T-cell (primary cell): ENCODE measurements at regions not wholly inside any gene's neighbourhood (a gene's known extent, or its start where the extent isn't known, plus 50 kb on each side); places are given as distances from the start of the nearest gene placed in this dataset.

Experiments
- ATAC-seq, 4 experiments: fragments of 200-7000 bp in 3 of 4; fragments of 150-1000 bp in 1 of 4; cut with Tn5 transposase; replicated peaks in 1 of 4; 1 replicate in 3 of 4; 2 replicates in 1 of 4; pipeline ENCODE4 v1.10.0; 2021; ENCODE audit warnings: moderate library complexity in 3 of 4, mild to moderate bottlenecking in 2 of 4, moderate number of reproducible peaks in 1 of 4
- CTCF ChIA-PET, 2 donors: fragments of 300-600 bp; sonication (Branson Sonifier 250); formaldehyde crosslinking; loops; one replicate each; lab custom pipeline; 2022; ENCODE audit warnings: antibody characterized with exemption in 2 of 2; lab: Charles Lee
- POLR2A ChIA-PET, 2 donors: fragments of 300-600 bp; sonication (Branson Sonifier 250); formaldehyde crosslinking; loops; one replicate each; lab custom pipeline; 2022; ENCODE audit warnings: antibody characterized with exemption in 2 of 2; lab: Charles Lee
- DNase-seq, 35 experiments: peaks; one replicate each; pipeline versions ENCODE4 v3.0.0 to v3.0.0-alpha.2; 2013 to 2023
- H3K27ac ChIP-seq: one replicate; pipeline ENCODE4 v1.5.1; 2013; ENCODE audit warnings: low read length
- H3K27me3 ChIP-seq, 2 experiments: replicated peaks in 1 of 2; 1 replicate in 1 of 2; 2 replicates in 1 of 2; pipeline versions ENCODE4 v1.6.1 to v1.7.0; 2013; ENCODE audit warnings: low read length in 1 of 2, mixed read lengths in 1 of 2; ENCODE audit not compliant: control insufficient read depth in 2 of 2, insufficient read depth in 2 of 2; ENCODE audit errors: extremely low read depth in 1 of 2
- H3K36me3 ChIP-seq, 2 donors: 1 replicate in 1 of 2; 2 replicates in 1 of 2; pipeline versions ENCODE4 v1.6.1 to v1.7.0; 2013; ENCODE audit warnings: low read length in 1 of 2; ENCODE audit not compliant: control insufficient read depth in 2 of 2, insufficient read depth in 1 of 2; ENCODE audit errors: extremely low read depth in 1 of 2
- H3K4me1 ChIP-seq, 2 experiments: 1 replicate in 1 of 2; 2 replicates in 1 of 2; pipeline versions ENCODE4 v1.6.1 to v1.7.0; 2013; ENCODE audit warnings: low read length in 2 of 2, mixed read lengths in 1 of 2; ENCODE audit not compliant: insufficient read depth in 2 of 2, control insufficient read depth in 1 of 2; ENCODE audit errors: extremely low read depth in 1 of 2
- H3K4me3 ChIP-seq, 2 donors: 1 replicate in 1 of 2; 2 replicates in 1 of 2; pipeline versions ENCODE4 v1.5.1 to v1.7.0; 2013; ENCODE audit warnings: mild to moderate bottlenecking in 2 of 2, low read length in 1 of 2, moderate library complexity in 1 of 2; ENCODE audit not compliant: control insufficient read depth in 1 of 2; ENCODE audit errors: extremely low read depth in 1 of 2
- H3K9me3 ChIP-seq: 2 replicates; pipeline ENCODE4 v1.7.0; 2013
- H3K27ac Mint-ChIP-seq, 2 donors: one replicate each; pipeline ENCODE4 v1.8.0; 2020 to 2021; ENCODE audit warnings: mild to moderate bottlenecking in 2 of 2, mixed read lengths in 2 of 2
- H3K27me3 Mint-ChIP-seq, 2 donors: one replicate each; pipeline ENCODE4 v1.8.0; 2021 to 2022; ENCODE audit warnings: mixed read lengths in 2 of 2
- H3K36me3 Mint-ChIP-seq: one replicate; pipeline ENCODE4 v1.8.0; 2021; ENCODE audit warnings: mixed read lengths
- H3K4me1 Mint-ChIP-seq, 3 donors: one replicate each; pipeline ENCODE4 v1.8.0; 2020 to 2022; ENCODE audit warnings: mixed read lengths in 3 of 3, mild to moderate bottlenecking in 1 of 3
- H3K4me3 Mint-ChIP-seq, 3 donors: one replicate each; pipeline ENCODE4 v1.8.0; 2020 to 2022; ENCODE audit warnings: mild to moderate bottlenecking in 3 of 3, mixed read lengths in 3 of 3, moderate library complexity in 3 of 3
- H3K9me3 Mint-ChIP-seq, 3 donors: one replicate each; pipeline ENCODE4 v1.8.0; 2020 to 2022; ENCODE audit warnings: mixed read lengths in 3 of 3
- WGBS: methylation state at CpG from one replicate; pipeline ENCODE4 v1.1.5; 2013; ENCODE audit warnings: missing lambda C conversion rate; ENCODE audit not compliant: insufficient coverage; 5-methylcytosine and 5-hydroxymethylcytosine counted together

DNA sequence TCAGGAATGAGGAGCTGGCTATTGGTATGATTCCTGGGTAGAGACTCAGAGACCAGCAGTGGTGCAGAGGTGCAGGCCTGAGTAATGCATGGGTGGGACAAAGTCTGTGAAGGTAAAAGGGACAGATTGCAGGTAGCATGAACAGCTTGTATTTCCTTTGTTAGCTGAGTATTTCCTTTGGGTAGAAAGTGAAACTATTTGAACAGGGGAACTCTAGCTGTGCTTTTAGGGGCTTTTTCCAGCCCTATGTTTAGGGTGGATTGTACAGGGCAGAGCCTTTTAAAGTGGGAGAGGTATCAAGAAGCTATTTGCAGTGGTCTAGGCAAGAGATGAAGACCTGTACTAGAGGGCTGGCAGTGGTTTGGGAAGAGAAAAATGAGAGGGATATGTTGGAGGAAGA, 739.9 kb downstream of the REEP3 start:
- Mint-ChIP-seq H3K27me3 (no peaks in the 10 kb centered on the region), H3K4me1 (no peaks in the 10 kb centered on the region), H3K36me3 (no peaks in the 10 kb centered on the region), H3K4me3 (no peak overlapping the region), H3K9me3 (no peaks in the 10 kb centered on the region), H3K27ac (no peak overlapping the region)
- ATAC-seq = no peak
- Histone ChIP-seq H3K9me3 (no peaks in the 10 kb centered on the region), H3K27ac (no peak overlapping the region), H3K36me3 (no peaks in the 10 kb centered on the region), H3K4me1 (no peaks in the 10 kb centered on the region), H3K27me3 (no peaks in the 10 kb centered on the region), H3K4me3 (no peak overlapping the region)
- POLR2A ChIA-PET = no interaction called here
- CTCF ChIA-PET = no interaction called here
- no peak for DNase-seq

GRCh38 chr10:64261676-64262075, 740.5 kb downstream of the REEP3 start:
- POLR2A ChIA-PET = no interaction called here
- Histone ChIP-seq H3K27ac (no peak overlapping the region), H3K9me3 (no peaks in the 10 kb centered on the region), H3K4me3 (no peak overlapping the region), H3K27me3 (no peaks in the 10 kb centered on the region), H3K36me3 (no peaks in the 10 kb centered on the region), H3K4me1 (no peaks in the 10 kb centered on the region)
- CTCF ChIA-PET = no interaction called here
- Mint-ChIP-seq H3K9me3 (no peaks in the 10 kb centered on the region), H3K36me3 (no peaks in the 10 kb centered on the region), H3K4me1 (no peaks in the 10 kb centered on the region), H3K4me3 (no peak overlapping the region), H3K27ac (no peak overlapping the region), H3K27me3 (no peaks in the 10 kb centered on the region)
- no CpG with 5 or more reads among the region's 1 CpG for WGBS
- ATAC-seq (no peak), DNase-seq (no peak)

- ChIA-PET CTCF (no interaction called here), POLR2A (no interaction called here)
- no CpG with 5 or more reads among the region's 1 CpG for WGBS
- H3K9me3 ChIP-seq = no peaks in the 10 kb centered on the region
- DNase-seq (no peak), ATAC-seq (no peak)
- no peaks in the 10 kb centered on the region for H3K27me3 ChIP-seq
- no peaks in the 10 kb centered on the region for H3K36me3 ChIP-seq
- no peak overlapping the region for H3K4me3 ChIP-seq
- no peak overlapping the region for H3K27ac Mint-ChIP-seq
- H3K4me1 Mint-ChIP-seq = no peaks in the 10 kb centered on the region
- no peak overlapping the region for H3K4me3 Mint-ChIP-seq
- H3K36me3 Mint-ChIP-seq = no peaks in the 10 kb centered on the region
- H3K27me3 Mint-ChIP-seq = no peaks in the 10 kb centered on the region
- peaks cover 0 to 4% (median 0%) of the 10 kb centered on the region in 3 donors for H3K9me3 Mint-ChIP-seq
- H3K4me1 ChIP-seq = no peaks in the 10 kb centered on the region
- H3K27ac ChIP-seq = no peak overlapping the region
Observed at GRCh38 chr10:64265961-64266360, 744.8 kb downstream of the REEP3 start.

DNA sequence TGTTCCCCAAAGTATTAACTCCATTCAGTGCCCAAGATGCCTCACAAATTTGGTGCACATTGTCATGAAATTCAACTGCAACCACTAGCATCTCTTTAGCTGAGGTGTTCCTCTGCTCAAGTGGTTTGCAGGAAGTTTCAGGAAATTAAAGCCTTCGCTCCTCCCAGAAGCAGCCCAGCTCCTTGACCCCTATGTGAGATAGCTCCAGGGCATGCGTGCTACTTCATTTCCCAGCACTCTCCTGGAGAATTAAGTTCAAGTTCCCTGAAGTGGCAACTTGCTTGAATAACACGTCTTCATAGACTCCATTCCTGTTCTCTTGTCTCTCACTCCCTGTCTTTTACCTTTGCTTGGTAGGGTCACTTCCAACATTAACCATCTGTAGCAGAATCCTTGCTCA, 750.3 kb downstream of the REEP3 start:
- CTCF ChIA-PET = no interaction called here

DNA sequence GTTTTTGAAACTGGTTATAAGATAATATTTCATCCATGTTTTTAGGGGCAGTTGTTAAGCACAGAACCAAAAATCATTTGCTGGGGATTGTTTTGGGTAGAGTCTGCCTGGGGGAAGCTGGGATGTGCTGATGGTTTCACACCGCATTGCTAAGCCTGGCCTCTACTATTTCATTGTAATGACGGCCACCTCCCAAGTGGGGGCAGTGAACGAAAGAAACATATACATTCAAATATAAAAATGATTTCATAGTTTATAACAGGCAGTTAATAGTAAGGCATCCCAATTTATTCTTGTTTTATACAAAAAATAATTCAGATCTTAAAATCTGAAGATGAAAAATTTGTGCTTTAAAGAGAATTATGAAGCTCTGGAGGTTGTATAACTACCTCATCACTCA, 750.8 kb downstream of the REEP3 start:
- Mint-ChIP-seq H3K27me3 (no peaks in the 10 kb centered on the region), H3K9me3 (peaks cover 0 to 7% (median 0%) of the 10 kb centered on the region in 3 donors), H3K4me1 (no peaks in the 10 kb centered on the region), H3K27ac (no peak overlapping the region), H3K36me3 (no peaks in the 10 kb centered on the region), H3K4me3 (no peak overlapping the region)
- Histone ChIP-seq H3K4me3 (no peak overlapping the region), H3K27ac (no peak overlapping the region), H3K4me1 (no peaks in the 10 kb centered on the region), H3K27me3 (no peaks in the 10 kb centered on the region), H3K9me3 (no peaks in the 10 kb centered on the region), H3K36me3 (no peaks in the 10 kb centered on the region)
- POLR2A ChIA-PET = no interaction called here
- no peak for ATAC-seq
- no CpG with 5 or more reads among the region's 3 CpGs for WGBS
- CTCF ChIA-PET = no interaction called here
- DNase-seq = no peak

More for the DNA sequence above, 750.3 kb downstream of the REEP3 start:
- no peaks in the 10 kb centered on the region for H3K27me3 Mint-ChIP-seq
- POLR2A ChIA-PET = no interaction called here
- no peaks in the 10 kb centered on the region for H3K27me3 ChIP-seq
- H3K4me3 ChIP-seq = no peak overlapping the region
- H3K4me3 Mint-ChIP-seq = no peak overlapping the region
- no peaks in the 10 kb centered on the region for H3K4me1 Mint-ChIP-seq
- H3K9me3 Mint-ChIP-seq = peaks cover 0 to 7% (median 0%) of the 10 kb centered on the region in 3 donors
- no peaks in the 10 kb centered on the region for H3K36me3 Mint-ChIP-seq
- no peak for ATAC-seq
- no peaks in the 10 kb centered on the region for H3K4me1 ChIP-seq
- H3K27ac ChIP-seq = no peak overlapping the region
- H3K9me3 ChIP-seq = no peaks in the 10 kb centered on the region
- 80% methylated on average over 2 of the region's 3 CpGs for WGBS
- no peak for DNase-seq
- no peaks in the 10 kb centered on the region for H3K36me3 ChIP-seq
- no peak overlapping the region for H3K27ac Mint-ChIP-seq

DNA sequence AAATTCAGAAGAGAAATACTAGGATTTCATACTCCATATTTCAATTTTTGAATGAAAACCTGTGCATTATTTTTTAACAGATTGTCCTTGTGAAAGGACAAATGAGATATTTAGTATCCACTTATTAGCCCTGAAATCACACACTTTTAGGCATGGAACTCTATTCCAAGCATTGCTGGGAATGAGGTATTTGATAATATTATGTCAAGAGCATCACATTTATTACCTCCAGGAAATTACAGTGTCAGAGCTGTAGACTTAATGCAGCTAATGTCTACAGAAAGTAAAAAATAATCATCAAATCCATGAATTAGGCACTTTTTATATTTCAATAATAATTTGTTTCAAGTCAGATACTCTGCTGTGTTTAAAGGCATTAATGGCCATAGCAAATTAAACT, 753.8 kb downstream of the REEP3 start:
- DNase-seq (no peak), ATAC-seq (no peak)
- no peaks in the 10 kb centered on the region for H3K36me3 Mint-ChIP-seq
- no peaks in the 10 kb centered on the region for H3K27me3 ChIP-seq
- no peaks in the 10 kb centered on the region for H3K36me3 ChIP-seq
- no peaks in the 10 kb centered on the region for H3K4me1 Mint-ChIP-seq
- no peaks in the 10 kb centered on the region for H3K4me1 ChIP-seq
- ChIA-PET POLR2A (no interaction called here), CTCF (no interaction called here)
- H3K27ac Mint-ChIP-seq = no peak overlapping the region
- H3K4me3 ChIP-seq = no peak overlapping the region
- H3K9me3 ChIP-seq = no peaks in the 10 kb centered on the region
- H3K4me3 Mint-ChIP-seq = no peak overlapping the region
- H3K9me3 Mint-ChIP-seq = peaks cover 0 to 9% (median 5%) of the 10 kb centered on the region in 3 donors
- H3K27me3 Mint-ChIP-seq = no peaks in the 10 kb centered on the region
- no peak overlapping the region for H3K27ac ChIP-seq

DNA sequence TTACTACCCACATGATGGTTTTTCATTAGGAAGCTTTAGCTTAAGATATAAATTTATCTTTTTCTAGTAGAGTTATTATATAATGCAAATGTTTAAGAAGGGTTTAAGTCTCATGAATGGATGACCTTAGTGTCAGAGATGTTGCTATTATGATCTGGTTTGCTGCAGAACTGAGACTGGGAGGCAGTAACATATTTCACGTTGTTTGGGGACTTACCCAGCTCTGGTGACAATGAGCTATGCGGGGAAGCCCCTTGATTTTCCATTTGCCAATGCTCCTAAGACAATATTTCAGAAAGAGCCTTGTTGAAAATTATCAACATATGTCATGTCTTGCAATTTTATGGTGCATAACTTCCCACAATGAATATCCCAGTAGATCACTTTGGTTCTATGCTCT, 754.6 kb downstream of the REEP3 start:
- CTCF ChIA-PET = no interaction called here
- DNase-seq = no peak

More for the DNA sequence above, 754.6 kb downstream of the REEP3 start:
- WGBS = 50% methylated on average over 1 of the region's 2 CpGs
- no peak for ATAC-seq
- no peaks in the 10 kb centered on the region for H3K4me1 ChIP-seq
- Mint-ChIP-seq H3K27ac (no peak overlapping the region), H3K4me1 (no peaks in the 10 kb centered on the region), H3K36me3 (no peaks in the 10 kb centered on the region), H3K4me3 (no peak overlapping the region), H3K9me3 (peaks cover 0 to 9% (median 5%) of the 10 kb centered on the region in 3 donors), H3K27me3 (no peaks in the 10 kb centered on the region)
- no peak overlapping the region for H3K27ac ChIP-seq
- no peak overlapping the region for H3K4me3 ChIP-seq
- POLR2A ChIA-PET = no interaction called here
- no peaks in the 10 kb centered on the region for H3K9me3 ChIP-seq
- H3K36me3 ChIP-seq = no peaks in the 10 kb centered on the region
- no peaks in the 10 kb centered on the region for H3K27me3 ChIP-seq
